ENCODE measurements at regions not wholly inside any gene's neighbourhood (a gene's known extent, or its start where the extent isn't known, plus 50 kb on each side); places are given as distances from the start of the nearest gene placed in this dataset.
"Not testable (repeated sequence)": the region's sequence is repeated elsewhere in the genome, so short reads cannot be mapped to it uniquely, and the experiment has no call there.

DNA sequence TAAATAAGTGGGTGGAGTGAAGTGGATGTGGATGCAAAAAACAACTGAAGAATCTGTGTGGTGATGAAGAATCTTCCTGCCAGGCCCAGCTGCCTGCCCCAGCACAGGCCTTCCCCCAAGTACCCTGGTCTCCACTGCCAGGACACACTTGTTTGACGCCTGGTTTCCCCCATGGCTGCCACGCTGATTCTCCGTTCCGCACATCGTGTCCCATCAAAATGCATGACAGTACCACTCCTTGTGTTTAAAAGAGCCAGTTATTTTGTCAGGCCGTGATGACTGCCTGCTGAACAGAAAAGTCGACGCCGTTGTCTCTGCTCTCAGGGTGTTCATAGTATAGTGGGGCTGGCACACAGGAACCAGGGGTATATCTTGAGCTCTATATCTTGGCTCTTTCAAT is 50.3 kb upstream of the KYNU start:
- Histone ChIP-seq H3K4me3 (ENCODE audit: low read depth, low read length) (no peak overlapping the region), H3K9ac (ENCODE audit: low read depth, low read length) (no peak overlapping the region), H3K27ac (ENCODE audit: low read depth, low read length) (no peak overlapping the region), H3K4me1 (ENCODE audit: control insufficient read depth, insufficient read depth, low read length) (no peaks in the 10 kb centered on the region), H3K9me3 (ENCODE audit: control insufficient read depth, insufficient read depth, low read length) (no peaks in the 10 kb centered on the region), H3K36me3 (ENCODE audit: control insufficient read depth, insufficient read depth, low read length) (no peaks in the 10 kb centered on the region), H3K27me3 (ENCODE audit: control insufficient read depth, insufficient read depth, low read length) (no peaks in the 10 kb centered on the region)

GRCh38 chr2:142825861-142826260 is 51.6 kb upstream of the KYNU start:
- H3K36me3 ChIP-seq (ENCODE audit: control insufficient read depth, insufficient read depth, low read length): no peaks in the 10 kb centered on the region
- H3K9ac ChIP-seq (ENCODE audit: low read depth, low read length): no peak overlapping the region
- no peak overlapping the region for H3K27ac ChIP-seq (ENCODE audit: low read depth, low read length)
- H3K27me3 ChIP-seq (ENCODE audit: control insufficient read depth, insufficient read depth, low read length): no peaks in the 10 kb centered on the region
- H3K9me3 ChIP-seq (ENCODE audit: control insufficient read depth, insufficient read depth, low read length): no peaks in the 10 kb centered on the region
- no peak overlapping the region for H3K4me3 ChIP-seq (ENCODE audit: low read depth, low read length)
- H3K4me1 ChIP-seq (ENCODE audit: control insufficient read depth, insufficient read depth, low read length): no peaks in the 10 kb centered on the region

- no peak overlapping the region for H3K4me3 ChIP-seq (ENCODE audit: low read depth, low read length)
- no peaks in the 10 kb centered on the region for H3K36me3 ChIP-seq (ENCODE audit: control insufficient read depth, insufficient read depth, low read length)
- H3K27me3 ChIP-seq (ENCODE audit: control insufficient read depth, insufficient read depth, low read length): no peaks in the 10 kb centered on the region
- no peak overlapping the region for H3K9ac ChIP-seq (ENCODE audit: low read depth, low read length)
- no peaks in the 10 kb centered on the region for H3K4me1 ChIP-seq (ENCODE audit: control insufficient read depth, insufficient read depth, low read length)
- no peaks in the 10 kb centered on the region for H3K9me3 ChIP-seq (ENCODE audit: control insufficient read depth, insufficient read depth, low read length)
- no peak overlapping the region for H3K27ac ChIP-seq (ENCODE audit: low read depth, low read length)
These were observed 52.7 kb upstream of the KYNU start for GRCh38 chr2:142824756-142825155.

- Histone ChIP-seq H3K4me1 (ENCODE audit: control insufficient read depth, insufficient read depth, low read length) (no peaks in the 10 kb centered on the region), H3K9me3 (ENCODE audit: control insufficient read depth, insufficient read depth, low read length) (no peaks in the 10 kb centered on the region), H3K36me3 (ENCODE audit: control insufficient read depth, insufficient read depth, low read length) (no peaks in the 10 kb centered on the region), H3K9ac (ENCODE audit: low read depth, low read length) (no peak overlapping the region), H3K27ac (ENCODE audit: low read depth, low read length) (no peak overlapping the region), H3K4me3 (ENCODE audit: low read depth, low read length) (no peak overlapping the region), H3K27me3 (ENCODE audit: control insufficient read depth, insufficient read depth, low read length) (no peaks in the 10 kb centered on the region)
These were observed 55.3 kb upstream of the KYNU start for GRCh38 chr2:142822190-142822589.

DNA sequence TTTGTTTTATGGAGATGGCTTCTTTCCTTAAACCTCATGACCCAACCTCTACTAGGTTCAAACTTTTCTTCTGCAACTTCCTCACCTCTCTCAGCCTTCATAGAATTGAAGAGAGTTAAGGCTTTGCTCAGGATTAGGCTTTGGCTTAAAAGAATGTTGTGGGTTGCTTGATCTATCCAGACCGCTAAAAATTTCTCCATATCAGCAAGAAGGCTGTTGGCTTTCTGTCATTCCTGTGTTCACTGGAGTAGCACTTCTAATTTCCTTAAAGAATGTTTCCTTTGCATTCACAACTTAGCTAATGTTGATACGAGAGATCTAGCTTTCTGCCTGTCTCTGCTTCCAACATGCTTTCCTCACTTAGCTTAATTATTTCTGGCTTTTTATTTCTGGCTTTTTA is 58.1 kb upstream of the KYNU start:
- Histone ChIP-seq H3K27ac (ENCODE audit: low read depth, low read length) (no peak overlapping the region), H3K36me3 (ENCODE audit: control insufficient read depth, insufficient read depth, low read length) (no peaks in the 10 kb centered on the region)

GRCh38 chr2:142815375-142815774 is 62.1 kb upstream of the KYNU start:
- no peaks in the 10 kb centered on the region for H3K36me3 ChIP-seq (ENCODE audit: control insufficient read depth, insufficient read depth, low read length)
- H3K9me3 ChIP-seq (ENCODE audit: control insufficient read depth, insufficient read depth, low read length): no peaks in the 10 kb centered on the region
- no peak overlapping the region for H3K9ac ChIP-seq (ENCODE audit: low read depth, low read length)
- H3K4me1 ChIP-seq (ENCODE audit: control insufficient read depth, insufficient read depth, low read length): no peaks in the 10 kb centered on the region
- H3K27ac ChIP-seq (ENCODE audit: low read depth, low read length): no peak overlapping the region
- no peaks in the 10 kb centered on the region for H3K27me3 ChIP-seq (ENCODE audit: control insufficient read depth, insufficient read depth, low read length)
- H3K4me3 ChIP-seq (ENCODE audit: low read depth, low read length): no peak overlapping the region

More for the DNA sequence above, 58.1 kb upstream of the KYNU start:
- H3K9ac ChIP-seq (ENCODE audit: low read depth, low read length): no peak overlapping the region
- no peaks in the 10 kb centered on the region for H3K9me3 ChIP-seq (ENCODE audit: control insufficient read depth, insufficient read depth, low read length)
- H3K4me1 ChIP-seq (ENCODE audit: control insufficient read depth, insufficient read depth, low read length): no peaks in the 10 kb centered on the region
- H3K4me3 ChIP-seq (ENCODE audit: low read depth, low read length): no peak overlapping the region
- H3K27me3 ChIP-seq (ENCODE audit: control insufficient read depth, insufficient read depth, low read length): no peaks in the 10 kb centered on the region

DNA sequence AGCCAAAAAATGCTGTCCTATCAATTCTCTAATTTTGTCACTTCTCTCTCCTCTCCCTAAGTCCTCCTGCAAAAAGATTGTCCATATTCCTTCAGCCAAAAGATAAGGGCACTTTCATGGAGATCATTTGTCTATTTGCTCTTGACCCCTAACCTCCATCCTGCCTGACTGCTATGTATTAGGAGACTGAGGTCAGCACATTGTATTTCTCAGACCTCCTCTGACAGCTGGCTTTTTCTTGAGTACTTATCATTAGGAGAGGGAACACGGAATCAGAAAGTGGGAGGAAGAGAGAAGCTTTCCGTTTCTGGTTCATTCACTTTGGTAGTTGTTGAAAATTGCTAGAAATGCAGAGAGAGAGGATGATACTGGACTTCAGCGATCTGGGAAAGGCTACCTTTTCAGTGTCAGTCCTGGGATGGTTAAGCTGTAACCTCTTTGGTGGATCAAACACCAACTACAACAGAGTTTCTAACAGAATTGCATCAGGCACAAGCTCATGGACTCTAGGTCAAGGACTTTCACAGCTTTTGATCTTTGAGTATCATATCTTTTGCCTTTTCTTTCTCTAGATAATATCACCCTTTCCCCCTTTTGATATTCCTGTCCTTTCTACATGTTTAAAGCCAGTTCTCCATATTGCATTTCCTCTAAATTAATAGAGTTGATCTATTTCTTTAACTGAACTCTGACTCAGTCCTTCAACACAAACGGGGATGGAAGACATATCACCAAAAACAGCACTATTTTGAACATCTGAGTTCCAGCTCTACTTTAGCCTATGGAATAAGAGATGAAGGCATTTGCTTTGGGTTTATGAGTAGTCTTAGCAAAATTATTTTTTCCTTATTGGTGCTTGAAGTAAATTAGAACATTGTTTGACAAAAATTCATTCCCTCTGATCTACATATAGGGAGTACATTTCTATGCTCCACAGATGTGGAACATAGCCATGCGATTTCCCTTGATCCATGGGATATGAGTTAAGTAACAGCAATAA is 63.3 kb upstream of the KYNU start:
- Histone ChIP-seq H3K9me3 (ENCODE audit: control insufficient read depth, insufficient read depth, low read length) (no peaks in the 10 kb centered on the region), H3K4me1 (ENCODE audit: control insufficient read depth, insufficient read depth, low read length) (no peaks in the 10 kb centered on the region), H3K27me3 (ENCODE audit: control insufficient read depth, insufficient read depth, low read length) (no peaks in the 10 kb centered on the region), H3K36me3 (ENCODE audit: control insufficient read depth, insufficient read depth, low read length) (no peaks in the 10 kb centered on the region), H3K9ac (ENCODE audit: low read depth, low read length) (no peak overlapping the region), H3K4me3 (ENCODE audit: low read depth, low read length) (no peak overlapping the region), H3K27ac (ENCODE audit: low read depth, low read length) (no peak overlapping the region)

GRCh38 chr2:142811644-142812043 is 65.8 kb upstream of the KYNU start:
- not testable (repeated sequence) for H3K36me3 ChIP-seq (ENCODE audit: control insufficient read depth, insufficient read depth, low read length); H3K9me3 ChIP-seq (ENCODE audit: control insufficient read depth, insufficient read depth, low read length); H3K27me3 ChIP-seq (ENCODE audit: control insufficient read depth, insufficient read depth, low read length); H3K4me1 ChIP-seq (ENCODE audit: control insufficient read depth, insufficient read depth, low read length); H3K4me3 ChIP-seq (ENCODE audit: low read depth, low read length); H3K9ac ChIP-seq (ENCODE audit: low read depth, low read length); H3K27ac ChIP-seq (ENCODE audit: low read depth, low read length)

- Histone ChIP-seq H3K9ac (ENCODE audit: low read depth, low read length) (no peak overlapping the region), H3K4me3 (ENCODE audit: low read depth, low read length) (no peak overlapping the region)
These were observed 72.2 kb upstream of the KYNU start for GRCh38 chr2:142805244-142805643.

DNA sequence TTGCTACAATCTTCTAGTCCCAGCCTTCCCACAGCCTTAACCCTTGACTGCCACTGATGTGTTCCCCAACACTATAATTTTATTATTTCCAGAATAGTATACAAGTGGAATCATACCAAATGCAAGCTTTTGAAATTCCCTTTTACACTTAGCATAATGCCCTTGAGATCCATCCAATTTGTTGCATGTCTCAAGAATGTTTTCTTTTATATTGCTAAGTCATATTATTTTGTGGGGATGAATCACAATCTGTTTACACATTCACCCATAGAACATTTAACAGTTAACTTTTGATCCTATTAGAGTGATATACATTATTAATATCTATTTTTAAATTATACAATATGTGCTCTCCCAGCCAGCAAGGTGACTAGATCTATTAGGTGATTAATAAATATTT is 74.3 kb upstream of the KYNU start:
- no peak overlapping the region for H3K4me3 ChIP-seq (ENCODE audit: low read depth, low read length)
- H3K9ac ChIP-seq (ENCODE audit: low read depth, low read length): no peak overlapping the region
- no peaks in the 10 kb centered on the region for H3K4me1 ChIP-seq (ENCODE audit: control insufficient read depth, insufficient read depth, low read length)
- no peaks in the 10 kb centered on the region for H3K9me3 ChIP-seq (ENCODE audit: control insufficient read depth, insufficient read depth, low read length)
- no peaks in the 10 kb centered on the region for H3K36me3 ChIP-seq (ENCODE audit: control insufficient read depth, insufficient read depth, low read length)
- no peak overlapping the region for H3K27ac ChIP-seq (ENCODE audit: low read depth, low read length)
- no peaks in the 10 kb centered on the region for H3K27me3 ChIP-seq (ENCODE audit: control insufficient read depth, insufficient read depth, low read length)

More at GRCh38 chr2:142805244-142805643, 72.2 kb upstream of the KYNU start:
- no peaks in the 10 kb centered on the region for H3K27me3 ChIP-seq (ENCODE audit: control insufficient read depth, insufficient read depth, low read length)
- no peaks in the 10 kb centered on the region for H3K36me3 ChIP-seq (ENCODE audit: control insufficient read depth, insufficient read depth, low read length)
- H3K9me3 ChIP-seq (ENCODE audit: control insufficient read depth, insufficient read depth, low read length): no peaks in the 10 kb centered on the region
- H3K27ac ChIP-seq (ENCODE audit: low read depth, low read length): no peak overlapping the region
- no peaks in the 10 kb centered on the region for H3K4me1 ChIP-seq (ENCODE audit: control insufficient read depth, insufficient read depth, low read length)

DNA sequence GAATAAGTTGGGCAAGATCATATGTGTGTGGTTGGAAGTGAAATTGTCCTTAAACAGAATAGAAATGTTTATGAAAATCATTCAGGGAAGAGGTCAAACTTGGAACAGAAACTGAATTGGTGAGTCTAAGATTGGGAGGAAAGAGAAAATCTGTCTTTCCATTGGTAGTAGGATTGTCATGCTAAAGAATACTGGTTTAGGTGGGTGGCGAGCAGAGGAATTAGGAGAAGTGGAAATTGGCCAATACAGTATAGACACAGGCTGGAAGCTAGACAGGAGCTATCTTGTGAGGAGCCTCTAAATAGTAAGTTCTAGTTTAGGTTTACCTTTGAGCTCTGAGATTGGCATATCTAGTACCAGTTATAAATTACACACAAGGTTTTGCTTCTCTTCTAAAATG is 80.9 kb upstream of the KYNU start:
- no peak overlapping the region for H3K4me3 ChIP-seq (ENCODE audit: low read depth, low read length)
- H3K27ac ChIP-seq (ENCODE audit: low read depth, low read length): no peak overlapping the region
- H3K27me3 ChIP-seq (ENCODE audit: control insufficient read depth, insufficient read depth, low read length): no peaks in the 10 kb centered on the region
- H3K9ac ChIP-seq (ENCODE audit: low read depth, low read length): no peak overlapping the region
- no peaks in the 10 kb centered on the region for H3K9me3 ChIP-seq (ENCODE audit: control insufficient read depth, insufficient read depth, low read length)
- no peaks in the 10 kb centered on the region for H3K36me3 ChIP-seq (ENCODE audit: control insufficient read depth, insufficient read depth, low read length)
- no peaks in the 10 kb centered on the region for H3K4me1 ChIP-seq (ENCODE audit: control insufficient read depth, insufficient read depth, low read length)

All from HUES48 (cell line).